ENCODE measurements at regions not wholly inside any gene's neighbourhood (a gene's known extent, or its start where the extent isn't known, plus 50 kb on each side); places are given as distances from the start of the nearest gene placed in this dataset.
"Not testable (repeated sequence)": the region's sequence is repeated elsewhere in the genome, so short reads cannot be mapped to it uniquely, and the experiment has no call there.

GRCh38 chr2:17182399-17182798, 335.8 kb downstream of the RAD51AP2 start:
- DNase-seq = no peak
- intact Hi-C loops (cut with DNase I) = no loop called here
- ATAC-seq (ENCODE audit: poor library complexity) = no peak

DNA sequence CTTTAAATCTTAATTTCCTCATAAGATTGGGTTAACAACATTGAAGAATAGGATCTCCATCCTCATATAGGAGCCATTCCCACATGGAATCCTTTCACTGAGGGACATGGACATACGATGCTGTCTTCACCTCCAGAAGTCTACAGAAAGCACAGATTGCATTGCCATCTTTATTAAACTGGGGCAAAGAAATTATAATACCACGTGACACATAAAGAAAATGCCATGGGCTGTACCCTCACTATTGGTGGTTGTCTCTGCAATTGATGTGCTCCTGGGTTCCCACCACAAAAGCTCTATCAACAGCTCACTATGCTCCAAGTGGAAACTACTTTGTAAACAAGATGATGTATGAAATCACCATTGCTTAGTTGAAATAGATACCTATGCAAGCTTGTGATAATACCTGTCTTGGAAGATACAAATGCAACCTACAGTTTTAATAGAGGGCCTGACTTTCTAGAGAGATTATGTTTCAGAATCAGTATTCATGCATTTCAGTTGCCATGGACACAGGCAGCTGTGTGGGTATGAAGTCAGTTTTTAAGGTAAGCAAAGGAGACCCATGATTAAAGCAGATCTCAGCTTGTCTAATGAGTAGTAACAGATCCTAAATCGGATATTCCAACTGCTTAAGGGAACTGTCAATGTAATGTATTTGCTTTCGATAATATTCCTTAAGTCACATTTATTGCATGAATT, 337.0 kb downstream of the RAD51AP2 start:
- intact Hi-C loops (cut with DNase I) = no loop called here

DNA sequence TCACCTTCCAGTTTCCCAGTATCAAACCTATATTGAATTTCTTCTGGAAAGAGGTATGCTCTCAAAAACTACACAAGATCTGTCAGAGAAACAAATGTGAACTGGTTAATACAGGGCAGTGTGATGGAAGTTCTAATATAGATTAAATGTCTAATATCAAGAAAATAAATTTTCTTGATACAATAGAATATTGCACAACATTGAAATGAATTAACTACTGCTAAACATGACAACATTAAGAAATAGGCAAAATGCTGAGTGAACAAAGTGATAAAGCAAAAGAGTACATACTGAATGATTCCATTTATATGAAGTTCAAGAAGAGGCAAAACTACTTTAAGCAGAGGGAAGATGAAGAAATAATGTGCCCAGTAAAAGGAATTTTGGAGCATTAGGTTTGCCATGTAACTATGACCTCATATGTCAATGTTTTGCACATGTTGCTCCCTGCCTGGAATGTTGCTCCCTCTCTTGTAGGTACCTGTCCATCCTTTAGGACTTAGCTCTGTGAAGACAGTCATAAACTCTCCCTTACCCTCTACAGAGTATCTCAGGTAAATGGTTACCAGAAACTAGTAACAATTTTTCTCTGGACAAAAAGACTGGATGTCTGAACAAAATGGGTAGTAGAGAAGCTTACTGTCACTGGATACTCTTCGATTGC, 339.0 kb downstream of the RAD51AP2 start:
- no peak for DNase-seq
- ATAC-seq (ENCODE audit: poor library complexity) = no peak
- intact Hi-C loops (cut with DNase I) = no loop called here

More for the DNA sequence above, 337.0 kb downstream of the RAD51AP2 start:
- DNase-seq (no peak), ATAC-seq (ENCODE audit: poor library complexity) (no peak)

DNA sequence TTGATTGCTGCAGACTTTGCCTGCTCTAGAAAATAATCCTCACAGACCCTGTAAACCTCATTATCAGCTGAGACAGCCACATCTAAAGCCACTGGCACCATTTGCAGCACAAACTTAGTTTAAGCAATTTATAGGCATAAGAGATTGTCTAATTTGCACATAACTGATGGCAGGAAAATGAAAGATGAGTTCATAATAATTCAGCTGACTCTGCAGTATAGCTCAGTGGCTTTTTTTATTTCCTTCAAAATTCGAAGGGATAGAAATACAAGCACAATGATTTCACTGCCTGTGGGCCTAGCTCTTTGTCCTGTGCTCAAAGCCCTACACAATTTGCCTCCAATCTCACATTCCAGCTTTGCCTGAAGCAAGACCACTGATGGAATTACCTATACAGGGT, 341.2 kb downstream of the RAD51AP2 start:
- intact Hi-C loops (cut with DNase I) = no loop called here
- ATAC-seq (ENCODE audit: poor library complexity) (no peak), DNase-seq (no peak)

- ATAC-seq (ENCODE audit: poor library complexity) (peak; percentile 80), DNase-seq (no peak)
- intact Hi-C loops (cut with DNase I) = no loop called here
Observed at GRCh38 chr2:17171446-17172049, 346.7 kb downstream of the RAD51AP2 start.

DNA sequence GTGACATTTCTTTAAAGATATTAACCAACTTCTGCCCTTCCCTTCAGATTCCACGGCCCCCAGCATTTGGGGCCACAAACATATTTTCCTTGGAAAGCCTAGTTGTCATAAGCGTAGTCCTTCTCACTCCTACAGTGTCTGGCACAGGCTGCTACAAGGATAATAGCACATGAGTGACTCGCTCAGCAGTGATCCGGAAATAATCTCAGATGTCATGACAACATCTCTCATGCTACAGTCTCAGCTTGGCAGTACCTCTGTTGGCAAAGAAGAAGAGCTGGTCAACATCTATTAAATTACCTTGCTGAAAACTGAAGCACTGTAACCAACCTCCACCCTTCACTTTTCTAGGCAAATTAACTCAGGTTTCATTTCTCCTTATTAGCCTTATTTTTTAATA, 351.7 kb downstream of the RAD51AP2 start:
- ATAC-seq (ENCODE audit: poor library complexity) (no peak), DNase-seq (no peak)
- intact Hi-C loops (cut with DNase I) = no loop called here

GRCh38 chr2:17164550-17164949, 353.7 kb downstream of the RAD51AP2 start:
- DNase-seq (no peak), ATAC-seq (ENCODE audit: poor library complexity) (no peak)
- intact Hi-C loops (cut with DNase I) = no loop called here

DNA sequence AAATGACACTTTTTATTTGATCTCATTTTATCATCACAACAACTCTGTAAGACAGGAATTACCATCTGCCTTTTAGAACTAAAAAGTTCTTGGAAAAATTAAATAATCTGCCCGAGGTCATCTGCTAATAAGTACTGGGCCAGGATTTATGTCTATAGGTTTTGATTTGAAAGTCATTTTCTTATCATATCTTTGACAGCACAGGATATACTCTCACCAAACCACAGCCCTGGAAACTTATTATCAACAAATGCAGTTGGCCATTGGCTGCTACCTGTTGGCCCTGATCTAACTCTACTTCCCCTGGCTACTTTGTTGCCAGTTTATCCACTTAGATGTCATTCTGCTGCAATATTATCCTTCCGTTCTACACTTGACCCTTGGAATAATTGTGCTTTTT, 354.6 kb downstream of the RAD51AP2 start:
- intact Hi-C loops (cut with DNase I) = no loop called here
- no peak for DNase-seq
- ATAC-seq (ENCODE audit: poor library complexity) = no peak

DNA sequence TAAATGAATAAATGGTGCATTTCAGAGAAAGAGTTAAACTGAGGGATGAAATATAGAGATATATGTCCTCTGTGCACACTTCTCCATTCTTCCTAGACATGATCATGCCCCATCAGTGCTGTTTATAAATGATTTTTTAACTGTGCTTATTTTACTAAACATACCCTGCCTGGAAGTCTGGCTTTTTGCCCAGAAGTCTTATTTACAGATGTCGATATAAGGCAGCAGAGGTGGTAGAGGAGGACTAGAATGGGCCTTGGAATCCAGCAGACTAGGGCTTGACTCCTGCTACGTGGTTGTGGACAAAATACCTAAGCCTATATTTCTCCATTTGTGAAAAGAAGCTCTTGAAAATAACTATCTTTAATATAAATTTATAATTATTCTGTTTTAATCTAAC, 355.5 kb downstream of the RAD51AP2 start:
- intact Hi-C loops (cut with DNase I) = no loop called here
- DNase-seq (no peak), ATAC-seq (ENCODE audit: poor library complexity) (no peak)

- ATAC-seq (ENCODE audit: poor library complexity) = no peak
- intact Hi-C loops (cut with DNase I) = no loop called here
- no peak for DNase-seq
Observed at GRCh38 chr2:17160594-17160993, 357.6 kb downstream of the RAD51AP2 start.

DNA sequence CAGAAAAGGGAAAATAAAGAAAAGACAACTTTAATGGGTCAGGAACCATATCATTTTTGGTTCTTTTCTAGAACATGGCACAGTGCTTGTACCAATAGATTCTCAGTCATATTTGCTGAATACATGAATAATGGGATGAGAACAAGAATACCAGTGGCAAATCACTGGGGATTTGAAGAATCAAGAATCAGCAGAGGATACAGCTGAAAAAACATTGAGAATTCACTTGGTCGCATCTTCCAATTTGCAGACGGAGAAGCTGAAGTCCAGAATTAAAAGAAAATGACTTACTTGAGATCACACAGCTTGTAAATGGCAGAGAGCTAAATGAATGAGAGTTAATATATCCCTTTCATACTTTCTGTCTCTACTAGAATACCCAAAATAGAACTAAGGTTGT, 362.2 kb downstream of the RAD51AP2 start:
- no peak for DNase-seq
- intact Hi-C loops (cut with DNase I) = no loop called here
- no peak for ATAC-seq (ENCODE audit: poor library complexity)

DNA sequence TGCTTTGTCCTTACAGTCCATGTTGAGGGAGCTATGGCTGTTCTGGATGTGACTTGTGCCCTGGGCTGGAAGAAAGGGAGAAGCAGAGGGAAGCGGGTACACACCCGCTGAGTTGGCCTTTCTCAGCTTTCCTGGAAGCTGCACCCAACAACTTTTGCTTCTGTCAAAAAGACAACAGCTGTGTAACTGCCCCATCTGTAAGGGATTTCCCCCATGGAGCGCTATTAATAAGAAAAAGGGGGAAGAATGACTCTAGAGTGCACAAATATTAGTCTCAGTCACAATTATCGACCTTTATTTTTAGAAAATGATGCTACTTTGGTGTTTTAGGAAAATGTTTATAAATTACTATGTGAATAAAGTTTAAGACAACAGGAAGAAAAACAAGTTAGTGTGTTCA, 368.3 kb downstream of the RAD51AP2 start:
- intact Hi-C loops (cut with DNase I) = no loop called here
- no peak for DNase-seq
- ATAC-seq (ENCODE audit: poor library complexity) = no peak

GRCh38 chr2:17148407-17149145, 369.7 kb downstream of the RAD51AP2 start:
- peak; percentile 40 for DNase-seq
- intact Hi-C loops (cut with DNase I) = no loop called here
- ATAC-seq (ENCODE audit: poor library complexity) = no peak

DNA sequence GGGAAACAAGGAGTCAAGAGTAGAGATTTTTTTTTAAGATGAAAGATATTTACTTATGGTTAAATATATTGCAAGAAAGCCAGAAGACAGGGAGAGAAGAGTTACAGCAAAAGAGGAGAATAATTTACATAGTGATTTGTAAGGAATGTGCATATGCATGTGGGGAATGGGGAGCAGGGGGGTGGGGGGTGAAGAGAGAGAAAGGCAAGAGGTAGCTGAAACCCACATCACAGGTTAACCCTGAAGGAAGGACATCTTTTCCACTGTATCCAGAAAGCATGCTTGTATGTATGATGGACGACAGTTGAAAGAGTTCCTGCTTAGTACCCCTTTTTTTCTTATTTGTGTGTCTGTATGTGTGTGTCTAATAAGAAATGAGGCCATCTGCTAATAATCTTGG, 371.9 kb downstream of the RAD51AP2 start:
- DNase-seq = no peak
- intact Hi-C loops (cut with DNase I) = no loop called here
- ATAC-seq (ENCODE audit: poor library complexity) = no peak

GRCh38 chr2:17136877-17137276, 381.4 kb downstream of the RAD51AP2 start:
- intact Hi-C loops (cut with DNase I) = no loop called here
- DNase-seq (no peak), ATAC-seq (ENCODE audit: poor library complexity) (no peak)

DNA sequence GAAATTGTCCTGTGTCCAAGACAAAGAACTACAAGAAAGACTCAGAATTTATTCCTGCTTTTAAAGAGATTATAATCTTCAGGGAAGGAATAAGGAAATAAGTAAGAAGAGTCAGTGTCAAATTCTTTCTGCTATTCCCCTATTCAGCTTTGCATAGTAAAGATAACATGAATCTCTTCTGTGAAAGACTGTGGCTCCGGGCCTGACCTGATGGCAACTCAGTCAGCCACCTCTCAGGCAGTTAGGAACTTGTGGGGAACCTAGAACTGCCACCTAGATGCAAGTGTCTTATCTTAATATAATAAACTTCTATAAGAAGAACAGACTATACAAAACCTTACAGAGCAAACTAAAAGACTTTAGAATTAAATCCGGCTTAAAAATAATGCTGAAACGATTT, 382.0 kb downstream of the RAD51AP2 start:
- no peak for ATAC-seq (ENCODE audit: poor library complexity)
- intact Hi-C loops (cut with DNase I) = no loop called here
- DNase-seq = no peak

DNA sequence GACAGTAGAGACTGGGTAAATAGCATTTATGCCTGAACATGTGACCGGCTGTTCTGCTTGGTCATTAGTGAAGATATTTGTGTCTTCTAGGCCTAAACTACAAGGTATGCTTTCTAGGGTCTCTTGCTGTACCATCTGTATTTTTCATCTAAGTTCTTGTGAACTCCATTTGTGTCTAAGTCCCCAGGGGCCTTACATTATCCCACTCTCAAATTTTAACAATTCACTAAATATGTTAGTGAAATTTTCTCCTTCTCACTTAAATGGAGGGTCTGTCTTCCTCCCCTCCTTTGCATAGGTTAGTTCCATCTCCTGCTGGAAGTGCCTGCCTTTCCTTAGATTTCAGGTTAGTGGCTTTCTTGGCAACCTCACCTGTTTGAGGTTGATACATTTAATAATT, 382.6 kb downstream of the RAD51AP2 start:
- intact Hi-C loops (cut with DNase I) = no loop called here
- no peak for DNase-seq
- no peak for ATAC-seq (ENCODE audit: poor library complexity)

- ATAC-seq (ENCODE audit: poor library complexity) (no peak), DNase-seq (no peak)
- intact Hi-C loops (cut with DNase I) = no loop called here
Observed at GRCh38 chr2:17133052-17133671, 385.1 kb downstream of the RAD51AP2 start.

DNA sequence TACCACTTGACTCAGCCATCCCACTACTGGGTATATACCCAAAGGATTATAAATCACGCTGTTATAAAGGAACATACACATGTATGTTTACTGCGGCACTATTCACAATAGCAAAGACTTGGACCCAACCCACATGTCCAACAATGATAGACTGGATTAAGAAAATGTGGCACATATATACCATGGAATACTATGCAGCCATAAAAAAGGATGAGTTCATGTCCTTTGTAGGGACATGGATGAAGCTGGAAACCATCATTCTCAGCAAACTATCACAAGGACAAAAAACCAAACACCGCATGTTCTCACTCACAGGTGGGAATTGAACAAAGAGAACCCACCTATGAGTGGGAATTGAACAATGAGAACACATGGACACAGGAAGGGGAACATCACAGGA, 387.6 kb downstream of the RAD51AP2 start:
- intact Hi-C loops (cut with DNase I); DNase-seq; ATAC-seq (ENCODE audit: poor library complexity): not testable (repeated sequence)
